ENCODE measurements at regions not wholly inside any gene's neighbourhood (a gene's known extent, or its start where the extent isn't known, plus 50 kb on each side); places are given as distances from the start of the nearest gene placed in this dataset.
"Not testable (repeated sequence)": the region's sequence is repeated elsewhere in the genome, so short reads cannot be mapped to it uniquely, and the experiment has no call there.

GRCh38 chrX:42290608-42291007 lies 367.3 kb upstream of the CASK start:
- 47 to 56% methylated on average over 1 of the region's 1 CpG for WGBS, 2 donors
- H3K9me3 ChIP-seq = no peaks in the 10 kb centered on the region
- intact Hi-C loops (cut with DNase I; ENCODE audit: low total_unique reads) = no loop called here
- TF ChIP-seq POLR2A (IDR thresholded peaks at IDR 0.05) (no peak), CTCF (IDR thresholded peaks at IDR 0.05) (no peak)
- H3K36me3 ChIP-seq (ENCODE audit: low read depth, missing control alignments) = no peaks in the 10 kb centered on the region
- no peak overlapping the region for H3K4me3 ChIP-seq
- no peak for DNase-seq
- no peak overlapping the region for H3K27ac ChIP-seq
- H3K4me1 ChIP-seq = no peaks in the 10 kb centered on the region
- no peaks in the 10 kb centered on the region for H3K27me3 ChIP-seq

- no peaks in the 10 kb centered on the region for H3K9me3 ChIP-seq
- no peak for TF ChIP-seq CTCF (IDR thresholded peaks at IDR 0.05)
- no peak for TF ChIP-seq POLR2A (IDR thresholded peaks at IDR 0.05)
- H3K36me3 ChIP-seq (ENCODE audit: low read depth, missing control alignments) = no peaks in the 10 kb centered on the region
- no peak overlapping the region for H3K4me3 ChIP-seq
- no peaks in the 10 kb centered on the region for H3K27me3 ChIP-seq
- 90 to 91% methylated on average over 3 of the region's 3 CpGs for WGBS, 2 donors
- DNase-seq = no peak
- no peaks in the 10 kb centered on the region for H3K4me1 ChIP-seq
- intact Hi-C loops (cut with DNase I; ENCODE audit: low total_unique reads) = no loop called here
- H3K27ac ChIP-seq = no peak overlapping the region
Measured at GRCh38 chrX:42289492-42290385, 366.4 kb upstream of the CASK start.

GRCh38 chrX:42285681-42286080 lies 362.3 kb upstream of the CASK start:
- DNase-seq; H3K27me3 ChIP-seq; H3K27ac ChIP-seq; H3K4me1 ChIP-seq; H3K4me3 ChIP-seq; intact Hi-C loops (cut with DNase I; ENCODE audit: low total_unique reads); H3K36me3 ChIP-seq (ENCODE audit: low read depth, missing control alignments); H3K9me3 ChIP-seq: not testable (repeated sequence)
- 96% methylated on average over 13 of the region's 28 CpGs; no CpG with 5 or more reads in 1 of the 2 donors for WGBS, 2 donors

GRCh38 chrX:42276982-42277690 lies 353.8 kb upstream of the CASK start:
- Histone ChIP-seq H3K27ac (no peak overlapping the region), H3K36me3 (ENCODE audit: low read depth, missing control alignments) (no peaks in the 10 kb centered on the region), H3K9me3 (no peaks in the 10 kb centered on the region), H3K4me3 (no peak overlapping the region), H3K4me1 (no peaks in the 10 kb centered on the region), H3K27me3 (no peaks in the 10 kb centered on the region)
- WGBS, 2 donors = 71 to 84% methylated on average over 3 of the region's 3 CpGs
- DNase-seq = no peak
- intact Hi-C loops (cut with DNase I; ENCODE audit: low total_unique reads) = no loop called here
- TF ChIP-seq POLR2A (IDR thresholded peaks at IDR 0.05) = no peak
- TF ChIP-seq CTCF (IDR thresholded peaks at IDR 0.05) = no peak

- no peak overlapping the region for H3K4me3 ChIP-seq
- DNase-seq = no peak
- 50 to 96% methylated on average over 2 of the region's 2 CpGs for WGBS, 2 donors
- no peak overlapping the region for H3K27ac ChIP-seq
- TF ChIP-seq POLR2A (IDR thresholded peaks at IDR 0.05) = no peak
- TF ChIP-seq CTCF (IDR thresholded peaks at IDR 0.05) = no peak
- intact Hi-C loops (cut with DNase I; ENCODE audit: low total_unique reads) = no loop called here
- no peaks in the 10 kb centered on the region for H3K9me3 ChIP-seq
- H3K27me3 ChIP-seq = no peaks in the 10 kb centered on the region
- no peaks in the 10 kb centered on the region for H3K4me1 ChIP-seq
- no peaks in the 10 kb centered on the region for H3K36me3 ChIP-seq (ENCODE audit: low read depth, missing control alignments)
Measured at GRCh38 chrX:42274151-42274550, 350.8 kb upstream of the CASK start.
